IMR-90 (cell line): ENCODE measurements at regions not wholly inside any gene's neighbourhood (a gene's known extent, or its start where the extent isn't known, plus 50 kb on each side); places are given as distances from the start of the nearest gene placed in this dataset.

ENCODE experiments used
- ATAC-seq: fragments of 200-7000 bp; cut with Tn5 transposase; 2 replicates; pipeline ENCODE4 v1.9.1; 2020; ENCODE audit warnings: low read depth, mild to moderate bottlenecking, moderate library complexity
- BruUV-seq: library from RNA; stranded (reverse); fragments of 400-500 nt; replicated peaks from 2 replicates; lab custom pipeline; 2021; lab: Mats Ljungman, UMichigan
- CTCF ChIA-PET: fragments of 300-600 bp; formaldehyde crosslinking; extraction: SDS; loops from one replicate; lab custom pipeline; 2021; ENCODE audit warnings: antibody characterized with exemption; lab: Yijun Ruan, JAX
- POLR2A ChIA-PET: fragments of 300-600 bp; sonication (Branson Sonifier 250); formaldehyde crosslinking; loops from one replicate; lab custom pipeline; 2022; ENCODE audit warnings: antibody characterized with exemption; ENCODE audit not compliant: unreplicated experiment; lab: Charles Lee
- DNase-seq: peaks from one replicate; pipeline ENCODE4 v3.0.0; 2013
- H2AFZ ChIP-seq: replicated peaks from 2 replicates; pipeline ENCODE3; 2013; ENCODE audit warnings: low read length, mild to moderate bottlenecking; ENCODE audit not compliant: poor library complexity
- H2AK5ac ChIP-seq: 2 replicates; pipeline ENCODE4 v1.6.1; 2013; ENCODE audit warnings: low read depth, low read length, inconsistent platforms
- H2AK9ac ChIP-seq: replicated peaks from 2 replicates; pipeline ENCODE3; 2013; ENCODE audit warnings: mild to moderate bottlenecking, low read depth, low read length, moderate library complexity; ENCODE audit not compliant: poor library complexity
- H2BK120ac ChIP-seq: 2 replicates; pipeline ENCODE4 v1.6.1; 2013; ENCODE audit warnings: low read depth, low read length, inconsistent platforms
- H2BK15ac ChIP-seq: 3 replicates; pipeline ENCODE4 v1.6.1; 2013; ENCODE audit warnings: low read depth, low read length, inconsistent platforms
- H2BK20ac ChIP-seq: 2 replicates; pipeline ENCODE4 v1.6.1; 2013; ENCODE audit warnings: low read depth, mild to moderate bottlenecking, inconsistent platforms, low read length, moderate library complexity
- H2BK5ac ChIP-seq: 2 replicates; pipeline ENCODE4 v1.6.1; 2013; ENCODE audit warnings: mild to moderate bottlenecking, low read depth, low read length, inconsistent platforms; ENCODE audit not compliant: poor library complexity, severe bottlenecking
- H3K14ac ChIP-seq: replicated peaks from 2 replicates; pipeline ENCODE4 v1.6.1; 2013; ENCODE audit warnings: low read depth, low read length, inconsistent platforms
- H3K18ac ChIP-seq: 2 replicates; pipeline ENCODE4 v1.6.1; 2013; ENCODE audit warnings: low read depth, low read length, control low read depth
- H3K23ac ChIP-seq: 2 replicates; pipeline ENCODE4 v1.6.1; 2013; ENCODE audit warnings: low read depth, low read length, inconsistent platforms
- H3K27ac ChIP-seq: 2 replicates; pipeline ENCODE4 v1.5.1; 2013; ENCODE audit warnings: mild to moderate bottlenecking, control low read depth, low read length; ENCODE audit not compliant: insufficient read depth
- H3K27me3 ChIP-seq: 2 replicates; pipeline ENCODE4 v1.6.1; 2013; ENCODE audit warnings: low read length; ENCODE audit not compliant: control insufficient read depth, insufficient read depth
- H3K36me3 ChIP-seq: 2 replicates; pipeline ENCODE4 v1.6.1; 2013; ENCODE audit warnings: low read length, mixed read lengths; ENCODE audit not compliant: control insufficient read depth, insufficient read depth
- H3K4ac ChIP-seq: 2 replicates; pipeline ENCODE4 v1.6.1; 2013; ENCODE audit warnings: low read depth, low read length, inconsistent platforms
- H3K4me1 ChIP-seq: 2 replicates; pipeline ENCODE4 v1.6.1; 2013; ENCODE audit warnings: low read length, mixed read lengths; ENCODE audit not compliant: control insufficient read depth, insufficient read depth
- H3K4me2 ChIP-seq: 2 replicates; pipeline ENCODE4 v1.6.1; 2013; ENCODE audit warnings: low read depth, mild to moderate bottlenecking, control low read depth, low read length, moderate library complexity
- H3K4me3 ChIP-seq: 2 replicates; pipeline ENCODE4 v1.5.1; 2013; ENCODE audit warnings: low read depth, mild to moderate bottlenecking, control low read depth, low read length, moderate library complexity; ENCODE audit not compliant: insufficient read depth
- H3K56ac ChIP-seq: 2 replicates; pipeline ENCODE4 v1.6.1; 2013; ENCODE audit warnings: low read length, inconsistent platforms; ENCODE audit not compliant: insufficient read depth; ENCODE audit errors: extremely low read depth
- H3K79me1 ChIP-seq, 2 experiments: 2 replicates each; pipeline ENCODE4 v1.6.1; 2013; ENCODE audit warnings: low read length in 2 of 2, inconsistent platforms in 1 of 2, low read depth in 1 of 2
- H3K9ac ChIP-seq: 2 replicates; pipeline ENCODE4 v1.6.1; 2013; ENCODE audit warnings: low read depth, low read length, control low read depth
- H3K9me1 ChIP-seq: 2 replicates; pipeline ENCODE4 v1.6.1; 2013; ENCODE audit warnings: low read length, inconsistent platforms; ENCODE audit not compliant: insufficient read depth
- H3K9me3 ChIP-seq: 2 replicates; pipeline ENCODE4 v1.6.1; 2013; ENCODE audit warnings: low read length; ENCODE audit not compliant: control insufficient read depth, insufficient read depth
- H4K20me1 ChIP-seq: 2 replicates; pipeline ENCODE4 v1.6.1; 2013; ENCODE audit warnings: low read length, inconsistent platforms; ENCODE audit not compliant: insufficient read depth
- H4K5ac ChIP-seq: 2 replicates; pipeline ENCODE4 v1.6.1; 2013; ENCODE audit warnings: mild to moderate bottlenecking, low read depth, low read length, control low read depth
- H4K8ac ChIP-seq, 2 experiments: 2 replicates each; pipeline ENCODE4 v1.6.1; 2013; ENCODE audit warnings: low read depth in 2 of 2, low read length in 2 of 2, control low read depth in 1 of 2, inconsistent platforms in 1 of 2
- H4K91ac ChIP-seq: 2 replicates; pipeline ENCODE4 v1.6.1; 2013; ENCODE audit warnings: low read depth, low read length, inconsistent platforms; ENCODE audit not compliant: insufficient read depth
- CEBPB ChIP-seq: IDR thresholded peaks from 2 replicates; pipeline ENCODE4 v1.6.1; 2012; ENCODE audit warnings: low read depth, low read length, improper control_type of control experiment
- CHD1 ChIP-seq: IDR thresholded peaks from 2 replicates; pipeline ENCODE4 v1.6.1; 2012; ENCODE audit warnings: low read depth, low read length, improper control_type of control experiment
- ELK1 ChIP-seq: fragments of 150-350 bp; IDR thresholded peaks from 2 replicates; pipeline ENCODE4 v1.6.1; 2016; ENCODE audit warnings: low read depth, mild to moderate bottlenecking, low read length, moderate library complexity, borderline replicate concordance
- FOS ChIP-seq: fragments of 150-350 bp; IDR thresholded peaks from 2 replicates; pipeline ENCODE4 v1.6.1; 2016; ENCODE audit warnings: low read depth, low read length
- MAFK ChIP-seq: IDR thresholded peaks from 2 replicates; pipeline ENCODE4 v1.6.1; 2012; ENCODE audit warnings: low read depth, low read length, improper control_type of control experiment
- MXI1 ChIP-seq: IDR thresholded peaks from 2 replicates; pipeline ENCODE4 v1.6.1; 2012; ENCODE audit warnings: low read depth, mild to moderate bottlenecking, low read length, moderate library complexity, borderline replicate concordance
- NFE2L2 ChIP-seq: fragments of 150-350 bp; IDR thresholded peaks from 2 replicates; pipeline ENCODE4 v1.6.1; 2016; ENCODE audit warnings: low read depth, mild to moderate bottlenecking, low read length
- POLR2A ChIP-seq: IDR thresholded peaks from 2 replicates; pipeline ENCODE4 v1.6.1; 2012; ENCODE audit warnings: mild to moderate bottlenecking, low read depth, low read length
- RFX5 ChIP-seq: IDR thresholded peaks from 2 replicates; pipeline ENCODE4 v1.8.0; 2012; ENCODE audit warnings: low read depth, mild to moderate bottlenecking, low read length, moderate library complexity
- SMC3 ChIP-seq: fragments of 150-350 bp; IDR thresholded peaks from 2 replicates; pipeline ENCODE4 v1.6.1; 2016; ENCODE audit warnings: low read depth, mild to moderate bottlenecking, antibody characterized with exemption, low read length, moderate library complexity
- WGBS, 2 experiments: methylation state at CpG; one replicate each; pipeline versions ENCODE4 v1.1.5 to v1.1.7; 2013; ENCODE audit warnings: missing lambda C conversion rate in 2 of 2; ENCODE audit not compliant: insufficient read length in 1 of 2; ENCODE audit errors: extremely low coverage in 2 of 2; 5-methylcytosine and 5-hydroxymethylcytosine counted together
- dilution Hi-C: fragments of 300-500 bp; cut with HindIII; formaldehyde crosslinking; loops from one replicate; pipeline ENCODE4 v1.14.3; 2018; ENCODE audit warnings: low sequenced_read_pairs; ENCODE audit not compliant: unreplicated experiment
- in situ Hi-C: fragments of 300-500 bp; cut with MboI; formaldehyde crosslinking; loops from 3 replicates; pipeline ENCODE4 v1.14.3; 2019; ENCODE audit warnings: low sequenced_read_pairs, inconsistent platforms, mixed read lengths
- intact Hi-C: fragments of 100-400 bp; cut with micrococcal nuclease; formaldehyde crosslinking; loops from 2 replicates; pipeline ENCODE4 v1.10.0; 2022

- BruUV-seq: no TSS peak
- CTCF ChIA-PET: no interaction called here
- no peak overlapping the region for H3K23ac ChIP-seq
Measured at GRCh38 chrX:79728421-79728820, 286.1 kb upstream of the TBX22 start.

More at GRCh38 chrX:79728421-79728820, 286.1 kb upstream of the TBX22 start:
- Histone ChIP-seq H4K8ac (no peak overlapping the region), H3K36me3 (no peaks in the 10 kb centered on the region), H4K20me1 (no peaks in the 10 kb centered on the region), H4K5ac (no peak overlapping the region), H3K9me3 (no peaks in the 10 kb centered on the region), H3K9me1 (no peaks in the 10 kb centered on the region), H3K4ac (no peak overlapping the region), H3K27ac (no peak overlapping the region), H3K56ac (no peak overlapping the region), H3K79me1 (no peaks in the 10 kb centered on the region), H3K14ac (no peak overlapping the region), H2BK20ac (no peak overlapping the region), H2BK120ac (no peak overlapping the region), H2AK5ac (no peak overlapping the region), H2AK9ac (no peak overlapping the region), H2BK5ac (no peak overlapping the region), H3K27me3 (no peaks in the 10 kb centered on the region), H4K91ac (no peak overlapping the region), H2AFZ (no peak overlapping the region), H3K4me2 (no peak overlapping the region), H3K4me1 (no peaks in the 10 kb centered on the region), H3K18ac (no peak overlapping the region), H3K9ac (no peak overlapping the region), H3K4me3 (no peak overlapping the region), H2BK15ac (no peak overlapping the region)
- no peak for ATAC-seq
- intact Hi-C loops (no loop called here), dilution Hi-C loops (no loop called here), in situ Hi-C loops (no loop called here)
- DNase-seq: no peak
- TF ChIP-seq FOS (no peak), MAFK (no peak), RFX5 (no peak), ELK1 (no peak), NFE2L2 (no peak), CEBPB (no peak), CHD1 (no peak), MXI1 (no peak), POLR2A (no peak), SMC3 (no peak)
- POLR2A ChIA-PET: no interaction called here
- no CpG with 5 or more reads among the region's 1 CpG for WGBS, 2 experiments
